ENCODE measurements at regions not wholly inside any gene's neighbourhood (a gene's known extent, or its start where the extent isn't known, plus 50 kb on each side); places are given as distances from the start of the nearest gene placed in this dataset.

DNA sequence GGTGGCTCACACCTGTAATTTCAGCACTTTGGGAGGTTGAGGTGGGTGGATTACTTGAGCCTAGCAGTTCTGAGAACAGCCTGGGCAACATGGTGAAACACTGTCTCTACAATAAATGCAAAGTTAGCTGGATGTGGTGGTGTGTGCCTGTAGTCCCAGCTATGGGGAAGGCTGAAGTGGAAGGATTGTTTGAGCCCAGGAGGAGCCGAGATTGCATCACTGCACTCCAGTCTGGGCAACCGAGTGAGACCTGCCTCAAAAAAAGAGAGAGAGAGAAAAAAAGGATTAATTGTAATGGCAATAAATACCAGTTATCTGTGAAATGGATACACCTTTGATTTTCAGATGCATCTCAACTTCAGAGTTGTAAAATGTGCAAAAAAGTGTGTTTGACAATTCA lies 58.8 kb downstream of the SPRY1 start:
- Mint-ChIP-seq H3K36me3 (peaks cover 2% of the 10 kb centered on the region), H3K4me3 (no peak overlapping the region), H3K27ac (no peak overlapping the region), H3K4me1 (peaks cover 4 to 12% (median 4%) of the 10 kb centered on the region in 3 donors), H3K9me3 (peaks cover 0 to 1% (median 0%) of the 10 kb centered on the region in 3 donors), H3K27me3 (peaks cover 2% of the 10 kb centered on the region)

DNA sequence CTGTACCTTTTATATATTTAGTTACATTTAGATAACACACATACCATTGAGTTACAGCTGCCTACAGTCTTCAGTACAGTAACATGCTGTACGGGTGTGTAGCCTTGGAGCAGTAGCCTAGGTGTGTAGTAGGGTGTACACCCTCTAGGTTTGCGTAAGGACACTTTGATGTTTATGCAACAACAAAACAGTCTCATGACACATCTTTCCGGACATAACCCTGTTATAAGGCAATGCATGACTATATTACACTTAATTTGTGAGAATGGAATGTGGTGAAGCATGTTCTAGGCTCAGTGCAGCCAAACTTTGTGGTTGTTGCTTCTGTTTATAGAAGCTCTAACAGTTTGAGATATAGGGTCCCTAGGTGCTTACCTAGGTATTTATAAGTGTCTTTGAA lies 65.4 kb downstream of the SPRY1 start:
- no peaks in the 10 kb centered on the region for H3K36me3 Mint-ChIP-seq
- H3K9me3 Mint-ChIP-seq, result peaks cover 0 to 1% (median 0%) of the 10 kb centered on the region in 3 donors
- H3K4me1 Mint-ChIP-seq, result peaks cover 3 to 7% (median 3%) of the 10 kb centered on the region in 3 donors
- H3K27me3 Mint-ChIP-seq, result peaks cover 10% of the 10 kb centered on the region
- no peak overlapping the region for H3K4me3 Mint-ChIP-seq
- no peak overlapping the region for H3K27ac Mint-ChIP-seq

DNA sequence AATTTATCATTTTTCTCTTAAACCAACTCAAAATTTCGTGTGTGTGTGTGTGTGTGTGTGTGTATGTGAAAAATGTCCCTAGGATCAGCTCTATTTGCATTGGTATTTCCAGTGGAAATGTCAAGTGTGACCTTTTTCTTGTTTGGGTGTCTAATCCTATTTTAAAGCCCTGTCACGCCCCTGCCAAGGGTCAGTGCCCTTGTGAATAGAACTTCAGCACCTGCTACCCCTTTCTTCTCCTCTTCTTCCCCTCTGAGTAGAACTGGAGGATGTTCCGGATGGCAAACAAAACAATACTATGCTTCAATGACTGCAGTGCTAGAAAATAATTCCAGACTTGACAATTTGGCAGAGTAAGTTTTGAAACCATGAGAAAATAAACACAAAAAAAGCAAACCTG lies 67.3 kb downstream of the SPRY1 start:
- H3K27ac Mint-ChIP-seq, result peak overlapping the region in 1 of 3 donors; percentile 14
- H3K27me3 Mint-ChIP-seq, result peaks cover 13% of the 10 kb centered on the region
- H3K4me3 Mint-ChIP-seq, result peak overlapping the region in 1 of 4 donors; percentile 61
- H3K9me3 Mint-ChIP-seq, result peaks cover 0 to 4% (median 0%) of the 10 kb centered on the region in 3 donors
- peaks cover 3 to 7% (median 3%) of the 10 kb centered on the region in 3 donors for H3K4me1 Mint-ChIP-seq
- H3K36me3 Mint-ChIP-seq, result no peaks in the 10 kb centered on the region

DNA sequence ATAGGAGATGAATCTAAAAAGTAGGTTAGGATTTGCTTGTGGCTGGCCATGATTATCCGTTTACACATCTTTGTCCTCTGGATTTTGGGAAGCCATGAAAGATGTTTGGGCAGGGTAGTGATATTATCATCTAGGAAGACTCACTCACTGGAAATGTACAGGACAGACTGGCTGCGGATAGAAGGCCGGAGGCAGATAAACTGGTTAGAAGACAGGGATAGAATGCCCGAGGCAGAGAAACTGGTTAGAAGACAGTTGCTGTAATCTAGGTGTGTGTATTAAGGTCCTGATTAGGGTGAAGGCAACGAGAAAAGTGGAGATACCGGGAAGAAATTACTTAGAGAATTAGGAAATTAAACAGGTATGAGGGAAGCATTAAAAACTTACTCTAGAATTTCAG lies 68.8 kb downstream of the SPRY1 start:
- peaks cover 3 to 7% (median 3%) of the 10 kb centered on the region in 3 donors for H3K4me1 Mint-ChIP-seq
- H3K36me3 Mint-ChIP-seq, result no peaks in the 10 kb centered on the region
- no peak overlapping the region for H3K27ac Mint-ChIP-seq
- H3K27me3 Mint-ChIP-seq, result peaks cover 14% of the 10 kb centered on the region
- H3K9me3 Mint-ChIP-seq, result peaks cover 0 to 4% (median 0%) of the 10 kb centered on the region in 3 donors
- H3K4me3 Mint-ChIP-seq, result no peak overlapping the region

DNA sequence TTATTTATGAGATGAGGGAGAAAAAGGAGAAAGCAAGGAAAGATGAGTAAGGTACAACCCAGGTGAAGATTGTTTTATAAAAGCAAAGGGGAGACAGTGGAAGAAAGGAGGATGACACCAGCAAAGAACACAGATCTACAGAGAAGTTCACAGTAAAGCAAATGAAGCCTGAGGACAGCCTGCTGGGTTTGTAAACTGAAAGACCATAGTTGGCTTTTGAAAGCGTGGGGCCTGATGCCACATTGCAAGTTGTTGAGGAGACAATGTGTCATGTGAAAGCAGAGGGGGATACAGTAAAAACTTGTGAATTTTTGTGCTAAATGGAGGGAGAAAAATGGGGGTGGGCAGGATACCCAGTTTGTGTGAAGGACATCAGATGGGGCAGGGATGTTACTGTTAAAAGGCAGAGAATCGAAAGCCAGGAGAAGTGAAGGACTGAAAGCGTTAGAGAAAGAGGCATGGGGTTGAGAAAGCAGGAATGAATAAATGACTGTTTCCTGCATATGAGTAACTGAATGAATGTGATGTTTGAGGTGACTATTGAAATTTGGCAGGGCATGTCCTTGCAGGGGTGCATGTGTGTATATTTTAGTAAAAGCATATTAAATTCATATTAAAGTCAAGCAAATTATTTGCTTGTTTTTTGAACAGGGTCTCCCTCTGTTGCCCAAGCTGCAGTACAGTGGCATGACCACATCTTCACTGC lies 69.6 kb downstream of the SPRY1 start:
- Mint-ChIP-seq H3K9me3 (peaks cover 0 to 4% (median 0%) of the 10 kb centered on the region in 3 donors), H3K4me1 (peaks cover 3 to 7% (median 3%) of the 10 kb centered on the region in 3 donors), H3K36me3 (no peaks in the 10 kb centered on the region), H3K27ac (no peak overlapping the region), H3K4me3 (no peak overlapping the region), H3K27me3 (peaks cover 14% of the 10 kb centered on the region)

DNA sequence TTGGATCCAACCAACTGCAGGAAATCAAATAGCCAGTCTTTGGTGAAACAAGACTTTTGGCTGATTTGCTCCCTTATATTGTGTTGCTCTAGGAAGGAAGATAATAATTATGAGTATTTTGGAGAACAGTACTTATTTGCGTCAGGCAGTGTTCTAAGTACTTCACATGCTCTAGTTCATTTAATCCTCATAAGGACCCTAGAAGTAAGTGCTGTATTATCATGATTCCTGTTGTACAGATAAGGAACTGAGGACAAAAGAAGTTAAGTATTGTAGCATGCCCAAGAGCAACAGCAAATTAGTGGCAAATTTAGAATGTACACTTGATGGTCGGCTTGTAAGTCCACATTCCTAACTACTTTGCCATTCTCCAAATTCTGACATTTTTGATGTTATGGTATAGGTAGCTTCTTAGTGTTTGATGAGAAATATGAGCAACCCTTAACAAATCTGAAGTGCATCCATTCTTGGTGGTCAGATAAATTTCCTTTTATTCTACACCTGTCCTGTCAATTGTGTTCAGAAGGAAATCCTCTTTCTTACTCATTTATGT lies 72.0 kb downstream of the SPRY1 start:
- H3K27ac Mint-ChIP-seq, result no peak overlapping the region
- peaks cover 0 to 4% (median 0%) of the 10 kb centered on the region in 3 donors for H3K9me3 Mint-ChIP-seq
- H3K36me3 Mint-ChIP-seq, result no peaks in the 10 kb centered on the region
- H3K4me3 Mint-ChIP-seq, result no peak overlapping the region
- peaks cover 12% of the 10 kb centered on the region for H3K27me3 Mint-ChIP-seq
- H3K4me1 Mint-ChIP-seq, result peaks cover 2 to 6% (median 2%) of the 10 kb centered on the region in 3 donors

DNA sequence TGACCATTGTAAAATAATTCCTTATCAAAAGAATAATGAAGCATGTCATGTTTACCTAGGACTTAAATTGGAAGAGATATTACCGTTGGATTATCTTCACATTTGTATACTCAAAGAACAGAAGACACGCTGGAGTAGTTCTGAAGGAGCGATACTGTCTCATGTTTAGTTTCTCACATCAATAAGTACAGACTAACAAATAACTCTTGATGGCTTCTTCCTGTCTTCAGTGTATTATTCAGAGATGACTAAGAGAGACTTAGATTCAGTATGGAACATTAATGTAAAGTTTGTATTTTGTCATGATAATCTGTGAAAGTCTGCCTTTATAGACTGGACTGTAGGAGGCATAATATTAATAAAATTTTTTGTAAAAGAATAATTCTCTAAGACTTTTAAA lies 72.7 kb downstream of the SPRY1 start:
- no peak overlapping the region for H3K4me3 Mint-ChIP-seq
- H3K27ac Mint-ChIP-seq, result peak overlapping the region in 1 of 3 donors; percentile 45
- H3K9me3 Mint-ChIP-seq, result peaks cover 0 to 4% (median 0%) of the 10 kb centered on the region in 3 donors
- peaks cover 0 to 1% (median 0%) of the 10 kb centered on the region in 3 donors for H3K4me1 Mint-ChIP-seq
- no peaks in the 10 kb centered on the region for H3K36me3 Mint-ChIP-seq
- peaks cover 6% of the 10 kb centered on the region for H3K27me3 Mint-ChIP-seq

DNA sequence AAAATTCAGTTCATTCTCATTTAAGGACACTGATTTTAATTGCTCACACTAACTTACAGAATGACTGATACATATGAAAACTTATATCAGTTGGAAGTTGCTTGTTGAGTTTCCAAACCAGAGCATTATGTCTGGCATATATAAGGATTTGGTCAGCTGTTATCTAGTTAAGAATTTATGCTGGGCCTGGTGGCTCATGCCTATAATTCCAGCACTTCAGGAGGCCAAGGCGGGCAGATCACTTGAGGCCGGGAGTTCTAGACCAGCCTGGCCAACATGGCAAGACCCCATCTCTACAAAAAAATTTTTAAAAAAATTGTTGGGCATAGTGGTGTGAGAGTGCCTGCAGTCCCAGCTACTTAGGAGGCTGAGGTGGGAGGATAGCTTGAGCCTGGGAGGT lies 73.1 kb downstream of the SPRY1 start:
- Mint-ChIP-seq H3K9me3 (peaks cover 0 to 4% (median 0%) of the 10 kb centered on the region in 3 donors), H3K27ac (no peak overlapping the region), H3K27me3 (peaks cover 6% of the 10 kb centered on the region), H3K36me3 (no peaks in the 10 kb centered on the region), H3K4me1 (peaks cover 0 to 1% (median 0%) of the 10 kb centered on the region in 3 donors), H3K4me3 (no peak overlapping the region)

DNA sequence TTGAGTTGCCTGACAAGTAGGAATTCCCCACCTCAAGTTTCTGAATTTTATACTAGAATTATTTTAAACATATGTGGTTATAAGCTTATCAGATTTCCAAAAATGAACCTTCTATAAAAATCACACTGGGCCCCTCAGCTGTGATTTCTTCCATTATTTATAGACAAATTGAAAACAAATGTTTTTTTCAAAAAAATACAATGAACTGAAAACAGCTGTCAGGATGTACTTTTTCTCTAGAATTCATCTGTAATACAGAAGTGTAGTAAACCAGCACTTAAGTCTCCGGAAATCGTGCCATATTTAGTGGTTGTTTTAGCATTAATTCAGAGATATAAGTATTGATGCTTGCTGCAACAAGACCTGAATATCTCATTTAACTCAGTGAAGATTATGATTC lies 74.0 kb downstream of the SPRY1 start:
- Mint-ChIP-seq H3K9me3 (peaks cover 0 to 2% (median 0%) of the 10 kb centered on the region in 3 donors), H3K27me3 (peaks cover 6% of the 10 kb centered on the region), H3K36me3 (no peaks in the 10 kb centered on the region), H3K4me1 (peaks cover 0 to 1% (median 0%) of the 10 kb centered on the region in 3 donors), H3K27ac (no peak overlapping the region), H3K4me3 (no peak overlapping the region)

DNA sequence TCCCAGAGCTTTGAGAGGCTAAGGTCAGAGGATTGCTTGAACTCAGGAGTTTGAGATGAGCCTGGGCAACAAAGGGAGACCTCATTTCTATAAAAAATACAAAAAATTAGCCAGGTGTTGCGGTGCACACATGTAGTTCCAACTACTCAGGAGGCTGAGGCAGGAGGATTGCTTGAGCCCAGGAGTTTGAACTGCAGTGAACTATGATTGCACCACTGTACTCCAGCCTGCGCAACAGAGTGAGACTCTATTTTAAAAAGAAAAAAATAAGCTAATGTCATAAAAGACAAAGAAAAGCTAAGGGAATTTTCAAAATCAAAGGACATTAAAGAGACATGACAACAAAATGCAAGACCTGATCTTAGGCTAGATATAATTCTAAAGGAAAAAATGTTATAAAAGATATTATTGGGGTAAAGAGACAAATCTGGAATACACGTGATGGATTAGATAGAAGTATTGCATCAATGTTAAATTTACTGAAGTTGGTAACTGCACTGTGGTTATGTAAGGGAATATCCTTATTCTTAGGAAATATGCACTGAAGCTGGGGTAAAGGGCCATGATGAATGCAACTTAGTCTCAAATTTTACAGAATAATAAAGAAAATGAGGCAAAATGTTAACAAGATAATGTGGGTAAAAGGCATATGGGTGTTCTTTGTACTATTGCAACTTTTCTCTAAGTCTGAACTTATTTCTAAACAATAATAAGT lies 75.2 kb downstream of the SPRY1 start:
- Mint-ChIP-seq H3K27ac (no peak overlapping the region), H3K4me3 (no peak overlapping the region), H3K36me3 (peaks cover 2% of the 10 kb centered on the region), H3K9me3 (peaks cover 0 to 3% (median 2%) of the 10 kb centered on the region in 3 donors), H3K4me1 (no peaks in the 10 kb centered on the region), H3K27me3 (peaks cover 4% of the 10 kb centered on the region)

DNA sequence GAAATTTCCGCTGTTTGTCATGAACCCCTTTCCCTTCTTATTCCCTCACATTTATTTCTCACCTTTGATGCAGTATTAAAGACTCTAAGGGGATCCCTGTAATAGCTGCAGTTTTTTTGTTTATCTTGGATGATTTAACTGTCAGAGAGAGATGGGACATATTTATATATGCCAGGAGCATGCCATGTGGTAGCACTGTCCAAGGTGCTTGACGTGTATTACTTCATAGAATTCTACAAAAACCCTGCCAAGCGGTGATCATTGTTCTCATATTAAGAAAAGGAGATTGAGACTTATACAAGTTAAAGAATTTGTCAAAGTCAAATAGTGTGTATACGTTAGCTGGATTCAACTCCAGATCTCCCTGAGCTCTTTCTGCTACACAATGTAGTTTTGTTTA lies 78.2 kb downstream of the SPRY1 start:
- peak overlapping the region in 1 of 3 donors; percentile 62 for H3K27ac Mint-ChIP-seq
- peaks cover 2% of the 10 kb centered on the region for H3K27me3 Mint-ChIP-seq
- peaks cover 0 to 3% (median 0%) of the 10 kb centered on the region in 3 donors for H3K9me3 Mint-ChIP-seq
- H3K4me1 Mint-ChIP-seq, result peaks cover 0 to 3% (median 0%) of the 10 kb centered on the region in 3 donors
- no peak overlapping the region for H3K4me3 Mint-ChIP-seq
- H3K36me3 Mint-ChIP-seq, result peaks cover 3% of the 10 kb centered on the region

DNA sequence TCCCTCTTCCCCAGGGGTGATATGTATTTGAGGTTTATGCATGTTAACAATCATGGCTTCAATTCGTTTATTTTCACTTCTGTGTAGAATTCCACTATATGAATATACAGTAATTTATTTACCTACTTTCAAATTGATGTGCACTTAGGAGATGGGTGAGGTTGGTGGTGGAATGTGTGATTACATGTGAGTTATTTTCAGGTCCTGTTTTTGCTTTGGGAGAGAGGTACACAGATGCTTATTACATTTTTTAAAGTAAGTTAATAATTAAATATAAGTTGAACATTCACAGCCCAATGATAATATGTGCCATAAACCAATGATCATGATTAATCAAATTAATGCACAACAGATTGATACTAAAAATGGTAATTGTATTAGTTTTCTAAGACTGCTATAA lies 79.5 kb downstream of the SPRY1 start:
- Mint-ChIP-seq H3K36me3 (peaks cover 3% of the 10 kb centered on the region), H3K9me3 (peaks cover 0 to 3% (median 0%) of the 10 kb centered on the region in 3 donors), H3K27me3 (peaks cover 2% of the 10 kb centered on the region), H3K4me3 (no peak overlapping the region), H3K27ac (no peak overlapping the region), H3K4me1 (peaks cover 0 to 3% (median 2%) of the 10 kb centered on the region in 3 donors)

DNA sequence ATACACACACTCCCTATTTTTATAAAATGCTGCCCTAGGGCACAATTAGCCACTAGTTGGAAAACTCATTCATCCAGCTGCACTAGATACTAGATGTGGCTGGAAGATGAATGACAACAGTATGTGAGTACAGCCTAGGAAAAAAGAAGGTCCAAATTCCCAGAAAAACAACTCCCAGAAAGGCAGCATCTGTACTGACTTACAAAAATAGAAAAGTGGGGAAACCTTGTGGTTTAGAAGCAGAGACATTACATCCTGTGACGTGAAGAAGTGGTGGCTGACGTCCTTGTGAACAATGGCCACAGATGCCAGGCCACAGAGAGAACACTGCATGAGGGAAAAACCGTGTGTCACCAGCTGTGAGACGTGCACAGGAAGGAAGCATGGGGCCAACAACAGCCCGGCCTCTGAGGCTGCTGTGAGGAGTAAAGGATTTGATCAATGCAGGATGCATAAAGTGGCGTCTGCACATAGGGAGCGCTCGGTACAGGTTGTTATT lies 81.2 kb downstream of the SPRY1 start:
- Mint-ChIP-seq H3K4me3 (no peak overlapping the region), H3K36me3 (peaks cover 3% of the 10 kb centered on the region), H3K9me3 (peaks cover 0 to 3% (median 0%) of the 10 kb centered on the region in 3 donors), H3K27ac (no peak overlapping the region), H3K27me3 (peaks cover 2% of the 10 kb centered on the region), H3K4me1 (peaks cover 0 to 3% (median 2%) of the 10 kb centered on the region in 3 donors)

DNA sequence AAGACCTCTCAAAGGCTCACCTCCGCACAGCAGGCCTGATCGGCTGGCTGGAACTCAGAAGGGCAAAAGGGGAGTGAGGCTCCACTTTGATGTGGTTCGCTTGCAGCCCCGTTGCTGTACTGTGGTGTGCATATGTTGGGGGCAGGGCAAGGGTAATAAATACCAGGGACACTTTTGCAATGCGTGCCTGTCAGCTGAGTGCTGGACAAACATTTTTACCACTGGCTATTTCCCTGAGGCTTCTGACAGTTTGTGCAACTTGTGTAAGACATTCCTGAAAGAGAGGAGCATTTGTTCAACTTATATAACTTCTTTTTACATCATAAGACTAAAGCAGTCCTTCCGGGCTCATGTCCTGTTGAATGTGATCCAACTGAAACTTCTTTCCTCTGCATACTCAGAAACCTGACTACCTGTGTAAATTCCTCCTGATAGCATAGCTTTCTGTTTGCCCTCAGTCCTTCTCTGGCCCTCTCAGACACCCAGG lies 82.3 kb downstream of the SPRY1 start:
- H3K9me3 Mint-ChIP-seq, result peaks cover 0 to 3% (median 0%) of the 10 kb centered on the region in 3 donors
- H3K4me1 Mint-ChIP-seq, result peaks cover 0 to 3% (median 2%) of the 10 kb centered on the region in 3 donors
- H3K27ac Mint-ChIP-seq, result no peak overlapping the region
- no peak overlapping the region for H3K4me3 Mint-ChIP-seq
- peaks cover 2% of the 10 kb centered on the region for H3K27me3 Mint-ChIP-seq
- H3K36me3 Mint-ChIP-seq, result peaks cover 3% of the 10 kb centered on the region

DNA sequence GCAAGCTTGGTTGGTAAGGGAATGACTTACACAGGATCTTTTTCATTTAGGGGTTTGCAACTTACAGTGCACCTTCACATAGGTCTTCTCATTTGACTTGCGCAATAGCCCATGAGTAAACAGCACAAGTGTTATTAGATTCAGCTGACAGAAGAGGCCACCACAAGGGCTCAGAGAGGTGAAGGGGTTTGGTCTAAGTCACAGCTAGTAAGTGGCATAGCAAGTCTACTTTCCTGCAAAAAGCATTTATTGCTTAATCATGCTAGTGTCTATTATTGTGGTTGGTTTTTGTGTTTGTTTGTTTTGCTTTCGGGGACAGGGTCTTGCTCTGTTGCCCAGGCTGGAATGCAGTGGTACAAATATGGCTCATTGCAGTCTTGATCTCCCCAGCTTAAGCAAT lies 83.3 kb downstream of the SPRY1 start:
- Mint-ChIP-seq H3K4me1 (peaks cover 0 to 3% (median 2%) of the 10 kb centered on the region in 3 donors), H3K36me3 (peaks cover 3% of the 10 kb centered on the region), H3K27ac (no peak overlapping the region), H3K9me3 (peaks cover 0 to 3% (median 0%) of the 10 kb centered on the region in 3 donors), H3K27me3 (peaks cover 2% of the 10 kb centered on the region), H3K4me3 (no peak overlapping the region)

Data from IgD-negative memory B cell (primary cell).